ENCODE measurements at regions not wholly inside any gene's neighbourhood (a gene's known extent, or its start where the extent isn't known, plus 50 kb on each side); places are given as distances from the start of the nearest gene placed in this dataset.

- POLR2A ChIA-PET: no interaction called here
- in situ Hi-C loops (cut with MboI) (no loop called here), intact Hi-C loops (cut with micrococcal nuclease) (no loop called here)
- DNase-seq (ENCODE audit: extremely low read depth in 1 of 4, low spot score in 3 of 4) (no peak), FAIRE-seq (no peak), ATAC-seq (no peak)
- CTCF ChIA-PET (ENCODE audit: low intra/inter-chr PET ratio): no interaction called here
- Histone ChIP-seq H3K36me3 (ENCODE audit: control insufficient read depth, insufficient read depth, low read length) (no peaks in the 10 kb centered on the region), H3K27ac (ENCODE audit: extremely low read depth, low read depth, low read length) (no peak overlapping the region), H3K79me2 (ENCODE audit: control insufficient read depth, insufficient read depth, low read length) (no peaks in the 10 kb centered on the region), H3K4me2 (ENCODE audit: insufficient read depth, low read length) (no peak overlapping the region), H3K4me3 (no peak overlapping the region), H3K9me1 (ENCODE audit: control insufficient read depth, insufficient read depth, low read length) (no peaks in the 10 kb centered on the region), H3K27me3 (ENCODE audit: control insufficient read depth in 2 of 2, insufficient read depth in 2 of 2, low read length in 2 of 2) (no peaks in the 10 kb centered on the region), H3K4me1 (replicated peaks in 1 of 2; ENCODE audit: control insufficient read depth in 2 of 2, insufficient read depth in 2 of 2, low read length in 2 of 2) (no peaks in the 10 kb centered on the region), H3K9me3 (replicated peaks; ENCODE audit: control insufficient read depth, insufficient read depth, low read depth, low read length) (no peaks in the 10 kb centered on the region), H4K20me1 (replicated peaks; ENCODE audit: control insufficient read depth, insufficient read depth, low read length) (no peaks in the 10 kb centered on the region), H2AFZ (ENCODE audit: low read depth, low read length) (no peak overlapping the region), H3K9ac (ENCODE audit: insufficient read depth in 1 of 2, low read depth in 2 of 2, low read length in 2 of 2) (no peak overlapping the region)
- no TSS peak for BruUV-seq (replicated peaks)
- WGBS (ENCODE audit: insufficient coverage, low coverage, missing lambda C conversion rate): 0% methylated on average over 1 of the region's 1 CpG
- TF ChIP-seq JUNB (CRISPR knock-in tag; conservative IDR thresholded peaks at IDR 0.05) (no peak), ZNF551 (CRISPR knock-in tag; IDR thresholded peaks at IDR 0.05) (no peak), ZNF449 (CRISPR knock-in tag; IDR thresholded peaks at IDR 0.05) (no peak), NFIX (CRISPR knock-in tag; IDR thresholded peaks at IDR 0.05; ENCODE audit: low read depth) (no peak), TGIF2 (CRISPR knock-in tag; IDR thresholded peaks at IDR 0.05) (no peak), RBFOX2 (IDR thresholded peaks at IDR 0.05; ENCODE audit: low read depth, low read length) (no peak), ZNF444 (CRISPR knock-in tag; IDR thresholded peaks at IDR 0.05) (no peak), ZNF445 (CRISPR knock-in tag; IDR thresholded peaks at IDR 0.05; ENCODE audit: low read depth) (no peak), PHB (CRISPR knock-in tag; IDR thresholded peaks at IDR 0.05) (no peak), MCM5 (IDR thresholded peaks at IDR 0.05; ENCODE audit: low read depth) (no peak), COPS2 (conservative IDR thresholded peaks at IDR 0.05) (no peak), HNRNPK (IDR thresholded peaks at IDR 0.05; ENCODE audit: low read depth, low read length, poor library complexity, severe bottlenecking) (no peak), AFF1 (IDR thresholded peaks at IDR 0.05; ENCODE audit: low read depth in 1 of 2, partially characterized antibody in 2 of 2) (no peak), PCBP1 (IDR thresholded peaks at IDR 0.05; ENCODE audit: low read depth, low read length, poor library complexity, severe bottlenecking) (no peak), ZNF280A (IDR thresholded peaks at IDR 0.05; ENCODE audit: low read depth, partially characterized antibody) (no peak)
These were observed 517.5 kb upstream of the GRIA3 start for GRCh38 chrX:122666601-122667000.

All from K562 (cell line).